NT2/D1 (cell line): ENCODE measurements at regions not wholly inside any gene's neighbourhood (a gene's known extent, or its start where the extent isn't known, plus 50 kb on each side); places are given as distances from the start of the nearest gene placed in this dataset.

ENCODE experiments used
- SUZ12 ChIP-seq: IDR thresholded peaks from 2 replicates; pipeline ENCODE4 v1.6.1; 2011; ENCODE audit not compliant: insufficient read length, insufficient read depth; ENCODE audit errors: extremely low read depth
- YY1 ChIP-seq: IDR thresholded peaks from 2 replicates; pipeline ENCODE4 v1.6.1; 2011; ENCODE audit not compliant: insufficient read length, insufficient read depth
- ZNF274 ChIP-seq: IDR thresholded peaks from 2 replicates; pipeline ENCODE4 v1.6.1; 2011; ENCODE audit warnings: mild to moderate bottlenecking, low read depth, low read length

- TF ChIP-seq ZNF274 (no peak), SUZ12 (no peak), YY1 (no peak)
Observed at GRCh38 chr5:3157214-3157613, 405.7 kb upstream of the IRX2 start.
